ENCODE measurements at regions not wholly inside any gene's neighbourhood (a gene's known extent, or its start where the extent isn't known, plus 50 kb on each side); places are given as distances from the start of the nearest gene placed in this dataset.

DNA sequence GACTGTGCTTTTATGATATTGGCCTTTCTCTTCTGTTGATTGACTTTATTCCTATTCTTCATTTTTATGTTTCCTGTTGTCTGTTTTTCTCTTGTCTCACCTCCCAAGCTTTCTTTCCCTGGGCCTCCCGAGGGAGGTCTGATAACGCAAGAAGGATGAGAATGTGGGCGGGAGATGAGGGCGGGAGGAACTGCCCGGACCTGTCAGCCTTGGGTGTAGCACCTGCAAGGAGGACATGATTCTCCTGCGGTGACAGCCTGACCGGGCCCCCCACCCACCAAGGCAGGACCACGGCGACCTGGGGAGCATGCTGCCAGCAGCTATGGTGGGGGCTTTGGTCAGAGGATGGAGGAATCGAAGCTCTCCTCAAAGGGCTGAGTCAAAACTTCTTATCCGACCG lies 86.9 kb downstream of the PLEKHG1 start:
- TF ChIP-seq, protein P1, sequence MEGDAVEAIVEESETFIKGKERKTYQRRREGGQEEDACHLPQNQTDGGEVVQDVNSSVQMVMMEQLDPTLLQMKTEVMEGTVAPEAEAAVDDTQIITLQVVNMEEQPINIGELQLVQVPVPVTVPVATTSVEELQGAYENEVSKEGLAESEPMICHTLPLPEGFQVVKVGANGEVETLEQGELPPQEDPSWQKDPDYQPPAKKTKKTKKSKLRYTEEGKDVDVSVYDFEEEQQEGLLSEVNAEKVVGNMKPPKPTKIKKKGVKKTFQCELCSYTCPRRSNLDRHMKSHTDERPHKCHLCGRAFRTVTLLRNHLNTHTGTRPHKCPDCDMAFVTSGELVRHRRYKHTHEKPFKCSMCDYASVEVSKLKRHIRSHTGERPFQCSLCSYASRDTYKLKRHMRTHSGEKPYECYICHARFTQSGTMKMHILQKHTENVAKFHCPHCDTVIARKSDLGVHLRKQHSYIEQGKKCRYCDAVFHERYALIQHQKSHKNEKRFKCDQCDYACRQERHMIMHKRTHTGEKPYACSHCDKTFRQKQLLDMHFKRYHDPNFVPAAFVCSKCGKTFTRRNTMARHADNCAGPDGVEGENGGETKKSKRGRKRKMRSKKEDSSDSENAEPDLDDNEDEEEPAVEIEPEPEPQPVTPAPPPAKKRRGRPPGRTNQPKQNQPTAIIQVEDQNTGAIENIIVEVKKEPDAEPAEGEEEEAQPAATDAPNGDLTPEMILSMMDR (IDR thresholded peaks at IDR 0.05), result no peak
- TF ChIP-seq POLR2AphosphoS5 (IDR thresholded peaks at IDR 0.05), result no peak
- no peak for TF ChIP-seq POLR2A (IDR thresholded peaks at IDR 0.05; ENCODE audit: low read depth)
